ENCODE measurements at regions not wholly inside any gene's neighbourhood (a gene's known extent, or its start where the extent isn't known, plus 50 kb on each side); places are given as distances from the start of the nearest gene placed in this dataset.
"Not testable (repeated sequence)": the region's sequence is repeated elsewhere in the genome, so short reads cannot be mapped to it uniquely, and the experiment has no call there.

DNA sequence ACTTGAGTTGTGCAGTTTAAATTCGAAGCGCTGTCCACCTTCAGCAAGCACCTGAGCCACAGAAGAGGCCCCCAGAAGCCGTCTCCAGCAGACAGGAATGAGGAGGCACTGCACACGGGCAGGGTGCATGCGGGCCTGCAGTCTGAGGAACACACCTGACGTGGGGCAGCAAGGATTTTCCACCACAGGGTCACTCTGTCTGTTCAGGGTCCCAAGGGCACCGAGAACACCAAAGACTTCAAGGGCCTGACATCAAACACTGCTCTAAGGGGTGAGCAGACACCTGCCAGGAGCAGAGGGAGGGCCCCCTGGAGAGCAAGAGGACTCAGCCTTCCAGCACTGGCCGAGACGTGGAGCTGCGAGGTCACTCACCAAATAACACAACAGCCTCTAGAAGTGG lies 99.7 kb upstream of the C14orf180 start:
- no peak for DNase-seq

DNA sequence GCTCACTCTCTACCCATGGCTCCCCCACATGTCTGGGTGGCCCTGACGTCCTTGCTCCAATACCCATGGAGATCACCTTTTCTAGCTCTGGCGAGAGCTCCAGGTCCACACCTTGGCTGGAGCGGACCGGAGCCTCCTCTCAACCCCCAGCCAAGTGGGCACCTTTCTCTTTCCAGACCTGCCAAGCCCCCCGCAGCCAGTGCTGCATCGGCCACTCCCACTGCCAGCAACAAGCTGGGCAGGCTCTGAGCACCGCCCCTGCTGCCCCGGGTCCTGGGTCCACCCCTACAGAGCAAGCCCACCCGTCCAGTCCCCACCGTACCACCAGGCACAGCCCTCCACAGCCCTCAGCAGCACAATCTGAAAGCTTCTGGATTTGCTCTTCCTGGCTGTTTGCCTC lies 98.2 kb upstream of the C14orf180 start:
- no peak for DNase-seq

DNA sequence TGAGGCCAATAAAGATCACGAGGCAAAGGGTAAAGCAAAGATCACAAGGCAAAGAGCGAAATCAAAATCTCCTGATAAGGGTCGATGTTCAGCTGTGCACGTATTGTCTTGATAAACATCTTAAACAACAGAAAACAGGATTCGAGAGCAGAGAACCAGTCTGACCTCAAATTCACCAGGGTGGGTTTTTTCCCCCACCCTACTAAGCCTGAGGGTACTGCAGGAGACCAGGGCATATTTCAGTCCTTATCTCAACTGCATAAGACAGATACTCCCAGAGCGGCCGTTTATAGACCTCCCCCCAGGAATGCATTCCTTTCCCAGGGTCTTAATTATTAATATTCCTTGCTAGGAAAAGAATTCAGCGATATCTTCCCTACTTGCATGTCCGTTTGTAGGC lies 97.5 kb upstream of the C14orf180 start:
- not testable (repeated sequence) for DNase-seq

DNA sequence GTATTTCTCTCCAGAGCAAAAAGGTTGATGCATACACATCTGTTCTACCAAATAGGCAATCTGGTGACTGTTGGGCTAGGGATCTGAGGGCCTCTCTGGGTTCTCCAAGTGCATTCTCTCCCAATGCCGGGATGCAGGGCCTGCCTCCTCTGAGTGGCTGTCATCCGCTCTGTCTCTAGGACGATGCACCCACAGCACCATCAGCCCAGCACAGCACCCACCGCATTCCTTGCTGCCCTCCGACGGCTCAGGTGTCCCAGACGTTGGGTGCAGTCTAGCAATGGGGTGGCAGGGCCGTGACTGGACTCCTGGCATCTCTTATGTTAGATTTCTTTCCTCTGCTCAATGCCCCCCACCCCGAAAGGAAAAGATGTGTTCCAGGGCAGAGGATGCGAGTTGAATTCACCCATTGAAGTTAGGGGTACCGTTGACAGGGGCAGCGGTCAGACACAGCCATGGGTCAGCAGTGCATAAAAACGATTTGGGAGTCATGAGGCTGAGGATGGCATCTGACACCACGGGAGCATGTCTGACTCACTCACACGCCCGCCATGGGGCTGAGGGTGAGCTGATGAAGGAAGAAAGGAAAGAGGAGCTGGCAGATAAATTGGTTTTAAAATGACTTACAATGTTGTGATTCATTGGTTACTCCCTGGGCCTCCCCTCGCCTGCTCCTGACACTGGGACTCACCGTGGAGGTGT lies 93.2 kb upstream of the C14orf180 start:
- DNase-seq, result no peak

GRCh38 chr14:104494483-104494882 lies 85.1 kb upstream of the C14orf180 start:
- DNase-seq, result no peak

- DNase-seq, result no peak
These were observed 83.5 kb upstream of the C14orf180 start for GRCh38 chr14:104496095-104496494.

DNA sequence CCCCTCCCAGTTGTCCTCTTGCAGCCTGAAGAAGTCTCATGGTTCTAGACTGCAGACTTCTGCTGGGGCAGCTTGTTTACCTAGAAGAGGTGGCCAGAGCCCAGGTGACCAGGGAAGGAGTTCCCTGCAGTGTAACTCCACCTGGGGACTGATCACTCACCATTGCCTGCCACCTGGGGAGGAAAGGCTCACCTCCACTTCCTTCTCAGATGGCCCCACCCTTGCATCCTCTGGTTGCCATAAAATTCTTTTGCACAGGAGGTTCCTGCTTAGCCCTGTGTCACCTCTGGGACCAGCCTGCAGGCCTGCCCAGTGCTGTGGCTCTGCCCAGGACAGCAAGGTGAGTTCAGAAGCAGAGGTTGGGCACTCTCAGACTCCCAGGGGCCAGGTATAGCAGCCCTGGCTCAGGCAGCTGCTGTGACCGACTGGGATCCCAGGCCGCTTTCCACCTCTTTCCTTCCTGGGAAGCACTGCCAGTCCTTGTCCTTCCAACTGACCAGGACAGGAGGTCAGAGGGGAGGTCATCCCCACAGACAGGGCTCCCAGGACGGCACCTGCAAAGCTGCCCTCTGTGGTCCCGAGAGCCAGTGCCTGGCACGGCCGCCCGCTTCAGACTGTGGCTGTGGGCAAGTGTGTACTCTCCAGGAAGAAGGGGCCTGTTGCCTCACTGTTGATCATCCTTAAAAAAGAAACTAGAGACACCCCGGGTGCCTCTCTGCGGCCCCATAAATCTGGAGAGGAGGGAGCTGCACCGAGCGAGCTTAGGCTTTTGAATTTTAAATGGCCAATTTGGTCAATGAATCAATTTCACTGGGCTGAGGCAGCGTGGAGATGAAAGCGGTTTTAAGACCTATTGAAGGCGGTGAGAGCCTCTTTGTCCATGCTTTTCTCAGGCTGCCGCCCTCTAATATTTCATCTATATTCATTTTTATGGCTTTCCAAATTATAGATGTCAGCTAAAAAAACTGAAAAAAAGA lies 79.5 kb upstream of the C14orf180 start:
- no peak for DNase-seq

DNA sequence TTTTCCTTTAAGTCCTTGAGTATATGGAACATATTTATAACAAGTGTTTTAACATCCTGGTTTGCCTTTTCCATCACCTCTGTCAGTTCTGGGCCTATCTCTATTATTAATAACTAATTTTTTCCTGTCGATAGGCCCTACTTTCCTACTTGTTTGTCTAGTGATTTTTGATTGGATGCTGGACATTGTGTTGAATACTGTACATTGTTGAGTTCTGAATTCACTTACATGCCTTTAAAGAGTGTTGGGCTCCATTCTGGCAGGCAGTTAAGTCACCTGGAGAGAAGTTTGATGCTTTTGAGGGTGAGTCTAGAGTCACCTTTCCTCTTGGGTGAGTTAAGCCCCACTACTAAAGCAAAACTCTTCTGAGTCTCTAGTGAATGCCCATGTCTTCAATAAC lies 77.5 kb upstream of the C14orf180 start:
- DNase-seq, result no peak

DNA sequence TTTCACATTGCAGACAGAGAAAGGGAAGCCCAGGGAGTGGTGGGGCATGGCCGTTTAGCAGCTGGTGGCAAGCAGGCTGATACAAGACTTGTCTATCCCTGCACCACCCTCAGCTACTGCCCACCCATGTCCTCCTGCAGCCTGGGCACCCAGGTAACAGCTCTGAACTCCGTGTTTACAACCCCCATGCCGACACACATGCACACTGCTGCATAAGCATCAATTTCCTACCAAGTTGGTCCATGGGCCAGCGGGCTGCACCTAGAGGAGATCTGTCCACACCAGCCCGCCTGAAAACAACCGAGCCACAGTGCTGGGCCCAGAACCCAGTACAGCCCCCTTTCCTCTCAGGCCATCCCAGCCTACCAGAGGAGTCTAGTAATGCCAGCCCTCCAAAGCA lies 75.9 kb upstream of the C14orf180 start:
- DNase-seq, result no peak

DNA sequence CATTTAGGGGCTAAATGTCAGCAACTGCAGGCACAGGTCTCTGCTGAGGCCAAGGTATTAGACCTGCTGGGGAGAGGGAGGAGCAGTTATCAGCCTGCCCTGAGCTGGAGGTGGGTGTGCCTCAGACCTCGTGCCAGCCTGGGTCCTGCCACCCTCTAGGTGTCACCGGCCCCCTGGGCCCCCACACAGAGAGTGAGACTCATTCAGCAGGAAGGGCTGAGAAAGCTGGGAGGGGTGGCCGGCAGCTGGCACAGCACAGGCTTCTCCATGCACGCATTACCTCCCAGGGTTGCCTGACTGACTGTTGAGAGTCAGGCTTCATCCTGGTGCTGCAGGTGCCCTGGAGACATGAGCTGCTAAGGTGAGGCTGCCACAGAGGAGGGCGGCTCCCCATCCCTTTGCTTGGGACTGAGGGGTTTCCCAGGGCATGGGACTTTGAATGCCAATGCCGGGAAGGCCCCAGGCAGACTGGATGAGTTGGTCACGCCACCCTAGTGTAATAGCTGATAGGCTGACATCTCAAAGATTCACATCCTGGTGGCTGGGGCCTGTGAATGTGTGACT lies 75.3 kb upstream of the C14orf180 start:
- DNase-seq, result no peak

DNA sequence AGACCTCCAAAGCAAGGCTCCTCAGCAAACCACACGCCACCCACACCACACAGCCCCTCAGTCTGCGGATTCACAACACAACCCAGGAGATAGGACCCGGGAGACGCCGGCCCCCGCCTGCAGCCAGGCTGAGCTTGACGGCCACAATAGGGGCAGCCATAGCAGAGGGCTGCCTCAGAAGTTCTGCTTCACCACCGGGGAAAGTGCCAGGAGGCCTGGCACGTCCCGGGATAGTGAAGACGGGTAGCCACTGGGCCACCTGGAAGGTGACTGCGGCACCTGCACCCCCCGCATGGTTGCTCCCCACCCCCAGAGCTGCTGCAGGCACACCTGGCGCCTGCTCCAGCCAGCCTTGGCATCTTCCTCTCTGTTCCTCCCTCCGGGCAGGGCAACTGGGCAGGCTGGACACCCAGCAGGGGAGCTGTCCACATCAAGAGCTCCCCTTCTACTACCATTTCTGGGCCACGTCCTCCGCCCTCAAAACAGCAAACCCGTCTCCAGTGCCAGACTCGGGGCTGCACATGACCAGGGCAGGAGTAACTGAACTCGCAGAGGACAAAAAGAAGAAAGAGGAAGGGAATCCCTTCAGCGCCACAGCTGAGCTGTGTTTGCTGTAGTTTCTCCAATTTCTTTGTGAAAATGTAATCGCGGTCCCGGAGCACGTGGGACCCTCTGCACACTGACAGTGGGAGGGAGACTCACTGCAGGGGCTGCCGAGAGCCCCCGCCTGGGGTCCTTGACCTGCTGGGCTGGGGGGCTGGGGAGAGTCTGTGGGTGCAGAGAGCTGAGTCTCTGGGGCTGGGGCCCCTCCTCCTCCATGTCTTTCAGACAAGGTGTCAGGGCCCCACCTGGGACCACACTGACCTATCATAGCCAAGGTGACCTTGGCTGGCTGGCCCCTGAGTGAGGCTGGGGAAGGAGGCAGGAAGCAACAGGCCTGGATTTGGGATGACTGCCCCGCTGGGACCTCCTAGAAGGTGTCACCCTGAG lies 74.2 kb upstream of the C14orf180 start:
- no peak for DNase-seq

- no peak for DNase-seq
These were observed 72.9 kb upstream of the C14orf180 start for GRCh38 chr14:104506461-104507253.

DNA sequence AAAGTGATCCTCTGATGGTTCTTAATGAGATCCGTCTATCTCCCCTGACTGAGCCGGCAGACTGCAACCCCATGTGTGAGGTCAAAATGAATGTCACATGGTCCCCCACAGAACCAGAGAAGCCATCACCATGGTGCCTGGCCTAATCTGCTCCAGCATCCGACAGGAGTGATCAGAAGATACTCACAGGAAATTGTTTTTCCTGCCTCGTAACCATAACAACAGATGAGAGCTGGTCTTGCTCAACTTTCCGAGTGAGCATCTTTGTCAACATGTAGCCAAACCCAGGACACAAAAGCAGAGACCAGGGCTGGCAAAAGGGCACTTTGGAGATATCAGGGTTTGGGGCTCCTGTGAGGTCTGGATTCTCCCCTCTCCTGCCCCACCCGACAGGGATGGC lies 72.1 kb upstream of the C14orf180 start:
- DNase-seq, result no peak

- DNase-seq, result no peak
These were observed 69.9 kb upstream of the C14orf180 start for GRCh38 chr14:104509673-104510072.

DNA sequence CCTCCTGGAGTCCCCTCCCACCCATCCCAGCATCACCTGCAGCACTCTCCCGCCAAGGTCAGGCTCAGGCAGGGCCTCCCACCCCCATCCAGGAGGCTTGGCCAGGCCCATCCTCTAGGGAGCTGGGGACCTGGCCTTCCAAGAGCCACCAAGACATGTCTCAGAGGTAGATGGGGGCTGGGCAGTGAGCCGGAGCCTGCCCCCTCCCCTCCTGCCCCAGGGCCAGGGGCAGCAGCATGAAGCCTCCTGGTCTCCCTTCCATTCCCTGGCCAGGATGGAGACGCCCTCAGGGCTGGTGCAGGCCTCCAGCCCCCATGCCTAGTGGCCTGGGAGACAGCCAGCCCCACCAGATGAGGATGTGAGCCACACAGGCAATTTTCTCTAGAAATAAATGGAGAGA lies 69.3 kb upstream of the C14orf180 start:
- no peak for DNase-seq

GRCh38 chr14:104510794-104511611 lies 68.6 kb upstream of the C14orf180 start:
- no peak for DNase-seq

DNA sequence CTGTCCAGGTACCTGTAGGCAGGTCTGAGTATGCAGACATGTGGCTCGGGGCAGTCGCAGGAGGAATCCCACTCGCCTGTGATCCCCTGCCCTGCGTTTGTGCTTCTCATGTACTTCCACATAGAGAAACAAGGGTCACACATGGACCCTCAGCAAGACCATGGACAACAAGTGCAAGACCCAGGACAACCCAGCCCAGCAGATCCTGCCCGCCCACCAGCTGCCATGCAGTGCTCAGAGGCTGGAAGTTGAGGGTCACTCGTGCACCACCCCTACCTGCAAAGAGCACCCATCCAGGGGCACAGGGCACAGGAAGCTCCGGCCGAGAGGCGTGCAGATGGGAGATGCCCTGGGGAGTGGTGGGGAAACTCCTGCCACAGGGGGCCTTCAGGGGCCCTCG lies 67.5 kb upstream of the C14orf180 start:
- no peak for DNase-seq

GRCh38 chr14:104512771-104513640 lies 66.6 kb upstream of the C14orf180 start:
- DNase-seq, result no peak

DNA sequence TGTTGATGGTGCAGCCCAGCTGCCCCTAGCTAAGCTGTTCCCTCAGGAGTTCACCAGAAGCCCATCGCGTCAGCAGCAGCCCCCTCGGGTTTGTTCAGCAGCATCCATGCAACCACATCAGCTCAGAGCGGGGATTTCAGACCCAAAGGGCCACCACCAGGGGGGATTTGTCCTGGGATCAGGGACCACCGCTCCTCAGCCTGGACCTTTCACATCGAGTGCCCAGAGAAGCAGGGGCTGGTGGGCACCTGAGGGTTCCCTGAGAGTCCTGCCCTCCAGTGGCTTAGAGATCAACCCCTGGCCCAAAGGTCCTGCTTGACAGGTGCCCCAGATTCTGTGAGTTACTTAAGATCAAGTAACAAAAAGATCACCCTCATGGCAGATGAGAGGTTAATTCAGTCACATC lies 65.9 kb upstream of the C14orf180 start:
- DNase-seq, result no peak

All from renal pelvis (tissue), 1 donor.